OCI-LY1 (cell line): ENCODE measurements at regions not wholly inside any gene's neighbourhood (a gene's known extent, or its start where the extent isn't known, plus 50 kb on each side); places are given as distances from the start of the nearest gene placed in this dataset.

Experiments
- H2AFZ ChIP-seq: fragments of 200-600 bp; sonication (generic), shearing (Covaris generic); 2 replicates; pipeline ENCODE4 v1.6.0; 2014; ENCODE audit warnings: antibody characterized with exemption, mild to moderate bottlenecking, low read length
- H3F3A ChIP-seq: fragments of 200-600 bp; sonication (generic), shearing (Covaris generic); 2 replicates; pipeline ENCODE4 v1.6.0; 2014; ENCODE audit warnings: mild to moderate bottlenecking, antibody characterized with exemption, low read length, moderate library complexity; ENCODE audit not compliant: insufficient read depth
- H3K27ac ChIP-seq: fragments of 200-600 bp; sonication (generic); 2 replicates; pipeline ENCODE4 v1.5.1; 2014; ENCODE audit warnings: low read length, mixed run types, mild to moderate bottlenecking, low read depth; ENCODE audit not compliant: poor library complexity, severe bottlenecking
- H3K27me3 ChIP-seq: fragments of 200-600 bp; sonication (generic); 2 replicates; pipeline ENCODE4 v1.6.0; 2014; ENCODE audit warnings: antibody characterized with exemption, mild to moderate bottlenecking, low read length, moderate library complexity; ENCODE audit not compliant: insufficient read depth
- H3K36me3 ChIP-seq: fragments of 200-600 bp; sonication (generic); 2 replicates; pipeline ENCODE4 v1.6.1; 2014; ENCODE audit warnings: mild to moderate bottlenecking, antibody characterized with exemption, low read length, moderate library complexity, mixed read lengths; ENCODE audit not compliant: insufficient read depth
- H3K4me1 ChIP-seq: fragments of 200-600 bp; sonication (generic); 2 replicates; pipeline ENCODE4 v1.5.1; 2014; ENCODE audit warnings: mild to moderate bottlenecking, low read length, moderate library complexity; ENCODE audit not compliant: insufficient read depth, severe bottlenecking
- H3K4me2 ChIP-seq: fragments of 200-600 bp; sonication (generic), shearing (Covaris generic); 2 replicates; pipeline ENCODE4 v1.6.1; 2014; ENCODE audit warnings: low read length
- H3K4me3 ChIP-seq: fragments of 200-600 bp; sonication (generic); 2 replicates; pipeline ENCODE4 v1.5.1; 2014; ENCODE audit warnings: low read length, low read depth, mild to moderate bottlenecking, mixed read lengths; ENCODE audit not compliant: poor library complexity, severe bottlenecking
- H3K79me2 ChIP-seq: fragments of 200-600 bp; shearing (Covaris generic); 2 replicates; pipeline ENCODE4 v1.6.1; 2016; ENCODE audit warnings: mixed run types, low read length, mixed read lengths; ENCODE audit not compliant: insufficient read depth
- H3K9ac ChIP-seq: fragments of 200-600 bp; sonication (generic), shearing (Covaris generic); 2 replicates; pipeline ENCODE4 v1.6.1; 2014; ENCODE audit warnings: mild to moderate bottlenecking, low read length, mixed read lengths
- H3K9me2 ChIP-seq: fragments of 200-600 bp; sonication (generic), shearing (Covaris generic); 2 replicates; pipeline ENCODE4 v1.6.1; 2014; ENCODE audit warnings: low read depth, mild to moderate bottlenecking, low read length, mixed read lengths
- H3K9me3 ChIP-seq: fragments of 200-600 bp; shearing (Covaris generic); 2 replicates; pipeline ENCODE4 v1.6.1; 2014; ENCODE audit warnings: low read length, mixed read lengths
- H4K20me1 ChIP-seq: fragments of 200-600 bp; sonication (generic), shearing (Covaris generic); 2 replicates; pipeline ENCODE4 v1.6.0; 2016; ENCODE audit warnings: mild to moderate bottlenecking, low read length; ENCODE audit not compliant: insufficient read depth
- EZH2 ChIP-seq: fragments of 200-600 bp; sonication (generic), shearing (Covaris generic); IDR thresholded peaks from 2 replicates; pipeline ENCODE4 v1.8.0; 2017; ENCODE audit warnings: borderline replicate concordance, mixed run types, mild to moderate bottlenecking, antibody characterized with exemption, low read length, moderate library complexity, mixed read lengths
- TF ChIP-seq, protein P1 (sequence below): fragments of 200-600 bp; sonication (generic), shearing (Covaris generic); IDR thresholded peaks from 2 replicates; pipeline ENCODE4 v1.5.1; 2017; ENCODE audit warnings: mild to moderate bottlenecking, antibody characterized with exemption, low read length, moderate library complexity, mixed read lengths

DNA sequence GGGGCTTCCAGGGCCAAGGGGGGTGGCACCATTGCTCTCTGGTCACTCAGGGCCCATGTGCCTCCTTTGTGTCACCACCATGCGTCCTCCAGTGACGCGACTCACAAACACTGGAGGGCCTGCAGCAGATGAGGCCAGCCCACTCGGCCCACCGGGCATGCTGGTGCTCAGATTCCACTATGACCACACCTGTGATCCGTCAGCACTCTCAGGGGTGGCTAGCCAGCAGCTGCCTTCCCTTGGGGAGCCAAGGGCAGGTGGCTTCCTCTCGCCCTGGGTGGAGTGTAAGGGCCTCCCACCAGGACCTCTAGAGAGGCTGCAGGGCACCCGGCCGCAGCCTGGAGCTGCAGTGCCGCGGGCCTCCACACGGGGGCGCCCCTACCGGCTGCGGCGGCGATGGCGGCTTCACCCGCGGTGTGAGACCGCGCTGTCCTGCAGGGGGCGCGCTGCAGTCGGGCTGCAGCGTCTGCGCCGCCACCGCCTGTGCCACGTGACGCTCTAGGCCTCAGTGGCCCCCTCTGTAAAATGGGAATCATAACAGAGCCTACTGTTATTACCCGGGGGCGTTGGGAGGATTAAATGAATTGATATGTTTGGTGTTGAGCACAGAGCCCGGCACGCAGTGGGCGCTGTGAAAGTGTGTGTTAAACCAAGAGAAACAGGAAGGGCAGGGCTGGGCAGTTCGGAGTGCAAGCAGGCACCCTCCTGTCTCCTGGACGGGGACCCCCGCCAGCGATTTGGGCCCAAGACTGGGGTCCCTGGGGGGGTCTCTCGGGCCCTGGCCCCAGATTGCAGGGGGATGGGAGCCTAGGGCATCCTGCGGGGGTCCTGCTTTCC lies 192.4 kb upstream of the GSE1 start:
- Histone ChIP-seq H4K20me1 (no peaks in the 10 kb centered on the region), H3K9ac (no peak overlapping the region; the same call in 1 of the 2 replicates), H3K36me3 (no peaks in the 10 kb centered on the region), H3K79me2 (no peaks in the 10 kb centered on the region), H3K27me3 (no peaks in the 10 kb centered on the region; the same call in 1 of the 2 replicates), H3K9me3 (no peaks in the 10 kb centered on the region), H3K27ac (no peak overlapping the region), H3K9me2 (no peaks in the 10 kb centered on the region), H3K4me2 (no peak overlapping the region), H2AFZ (no peak overlapping the region), H3K4me3 (no peak overlapping the region), H3F3A (no peaks in the 10 kb centered on the region), H3K4me1 (peaks cover 7% of the 10 kb centered on the region)
- TF ChIP-seq, protein P1, sequence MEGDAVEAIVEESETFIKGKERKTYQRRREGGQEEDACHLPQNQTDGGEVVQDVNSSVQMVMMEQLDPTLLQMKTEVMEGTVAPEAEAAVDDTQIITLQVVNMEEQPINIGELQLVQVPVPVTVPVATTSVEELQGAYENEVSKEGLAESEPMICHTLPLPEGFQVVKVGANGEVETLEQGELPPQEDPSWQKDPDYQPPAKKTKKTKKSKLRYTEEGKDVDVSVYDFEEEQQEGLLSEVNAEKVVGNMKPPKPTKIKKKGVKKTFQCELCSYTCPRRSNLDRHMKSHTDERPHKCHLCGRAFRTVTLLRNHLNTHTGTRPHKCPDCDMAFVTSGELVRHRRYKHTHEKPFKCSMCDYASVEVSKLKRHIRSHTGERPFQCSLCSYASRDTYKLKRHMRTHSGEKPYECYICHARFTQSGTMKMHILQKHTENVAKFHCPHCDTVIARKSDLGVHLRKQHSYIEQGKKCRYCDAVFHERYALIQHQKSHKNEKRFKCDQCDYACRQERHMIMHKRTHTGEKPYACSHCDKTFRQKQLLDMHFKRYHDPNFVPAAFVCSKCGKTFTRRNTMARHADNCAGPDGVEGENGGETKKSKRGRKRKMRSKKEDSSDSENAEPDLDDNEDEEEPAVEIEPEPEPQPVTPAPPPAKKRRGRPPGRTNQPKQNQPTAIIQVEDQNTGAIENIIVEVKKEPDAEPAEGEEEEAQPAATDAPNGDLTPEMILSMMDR = peak; percentile 100
- TF ChIP-seq EZH2 = no peak

GRCh38 chr16:85421338-85422195 lies 191.6 kb upstream of the GSE1 start:
- Histone ChIP-seq H3K9ac (no peak overlapping the region; the same call in 1 of the 2 replicates), H3K4me2 (no peak overlapping the region), H3F3A (no peaks in the 10 kb centered on the region)

GRCh38 chr16:85422196-85422631 lies 190.9 kb upstream of the GSE1 start:
- Histone ChIP-seq H3K79me2 (no peaks in the 10 kb centered on the region), H3K27me3 (no peaks in the 10 kb centered on the region; the same call in 1 of the 2 replicates), H3K9ac (no peak overlapping the region), H3K27ac (no peak overlapping the region), H3K4me2 (no peak overlapping the region), H3K36me3 (no peaks in the 10 kb centered on the region), H3K4me3 (no peak overlapping the region), H3K4me1 (no peaks in the 10 kb centered on the region), H3K9me2 (no peaks in the 10 kb centered on the region), H4K20me1 (no peaks in the 10 kb centered on the region), H3K9me3 (no peaks in the 10 kb centered on the region), H2AFZ (no peak overlapping the region), H3F3A (no peaks in the 10 kb centered on the region)
- TF ChIP-seq, protein P1 = no peak
- no peak for TF ChIP-seq EZH2

More at GRCh38 chr16:85421338-85422195, 191.6 kb upstream of the GSE1 start:
- Histone ChIP-seq H3K9me3 (no peaks in the 10 kb centered on the region), H3K79me2 (no peaks in the 10 kb centered on the region), H3K36me3 (no peaks in the 10 kb centered on the region), H3K27ac (no peak overlapping the region), H3K9me2 (no peaks in the 10 kb centered on the region), H3K27me3 (no peaks in the 10 kb centered on the region; the same call in 1 of the 2 replicates), H2AFZ (no peak overlapping the region), H3K4me1 (peaks cover 1% of the 10 kb centered on the region), H4K20me1 (no peaks in the 10 kb centered on the region), H3K4me3 (no peak overlapping the region)
- TF ChIP-seq, protein P1 = no peak
- TF ChIP-seq EZH2 = no peak
